Activated T-cell treated with anti-CD3 and anti-CD28 coated beads, Interleukin-2, amount 50 U/mL, for 4 hours (primary cell): ENCODE measurements at regions not wholly inside any gene's neighbourhood (a gene's known extent, or its start where the extent isn't known, plus 50 kb on each side); places are given as distances from the start of the nearest gene placed in this dataset.
"Not testable (repeated sequence)": the region's sequence is repeated elsewhere in the genome, so short reads cannot be mapped to it uniquely, and the experiment has no call there.

Source experiments
- ATAC-seq, 2 donors: fragments of 200-7000 bp; cut with Tn5 transposase; one replicate each; pipeline ENCODE4 v1.10.0; 2021
- DNase-seq: peaks from one replicate; pipeline ENCODE4 v3.0.0-alpha.2; 2020
- H3K27me3 Mint-ChIP-seq: one replicate; pipeline ENCODE4 v1.8.0; 2021; ENCODE audit warnings: low read depth, mixed read lengths
- H3K36me3 Mint-ChIP-seq: one replicate; pipeline ENCODE4 v1.8.0; 2022; ENCODE audit warnings: mixed read lengths; ENCODE audit not compliant: insufficient read depth
- H3K4me1 Mint-ChIP-seq: one replicate; pipeline ENCODE4 v1.8.0; 2021; ENCODE audit warnings: low read depth, mixed read lengths
- H3K4me3 Mint-ChIP-seq: one replicate; pipeline ENCODE4 v1.8.0; 2021; ENCODE audit warnings: mild to moderate bottlenecking, moderate library complexity, mixed read lengths
- H3K9me3 Mint-ChIP-seq: one replicate; pipeline ENCODE4 v1.8.0; 2021; ENCODE audit warnings: mixed read lengths

GRCh38 chr6:121780325-121781321, 345.2 kb downstream of the GJA1 start:
- no peaks in the 10 kb centered on the region for H3K9me3 Mint-ChIP-seq
- no peaks in the 10 kb centered on the region for H3K36me3 Mint-ChIP-seq
- H3K27me3 Mint-ChIP-seq = no peaks in the 10 kb centered on the region
- peak in 1 of 2 donors; percentile 21 for ATAC-seq
- no peak overlapping the region for H3K4me3 Mint-ChIP-seq
- no peaks in the 10 kb centered on the region for H3K4me1 Mint-ChIP-seq
- DNase-seq = no peak

- DNase-seq (no peak), ATAC-seq (no peak)
- Mint-ChIP-seq H3K4me1 (no peaks in the 10 kb centered on the region), H3K9me3 (peaks cover under 1% of the 10 kb centered on the region), H3K27me3 (no peaks in the 10 kb centered on the region), H3K36me3 (no peaks in the 10 kb centered on the region), H3K4me3 (no peak overlapping the region)
These were observed 356.2 kb downstream of the GJA1 start for GRCh38 chr6:121791396-121792315.

DNA sequence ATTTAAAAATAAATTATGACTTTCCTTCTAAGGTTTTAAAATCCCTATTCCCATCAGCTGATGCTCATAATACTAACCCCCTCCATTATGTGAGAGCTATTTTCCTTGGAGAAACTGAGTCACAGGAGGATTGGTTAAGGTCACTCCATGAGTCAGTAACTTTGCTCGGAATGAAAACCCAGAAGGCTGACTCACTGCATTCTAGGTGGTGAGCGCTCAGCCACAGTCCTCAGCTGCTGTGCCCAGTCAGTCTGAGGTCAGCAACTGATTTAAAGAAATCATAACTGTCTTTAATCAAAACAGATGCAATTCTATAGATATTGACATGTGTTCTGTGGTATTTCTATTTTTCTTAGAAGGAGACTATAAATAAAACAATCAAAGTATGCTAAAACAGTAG, 359.2 kb downstream of the GJA1 start:
- no peaks in the 10 kb centered on the region for H3K36me3 Mint-ChIP-seq
- H3K4me3 Mint-ChIP-seq = no peak overlapping the region
- H3K27me3 Mint-ChIP-seq = no peaks in the 10 kb centered on the region
- H3K9me3 Mint-ChIP-seq = peaks cover 10% of the 10 kb centered on the region
- no peak for DNase-seq
- no peaks in the 10 kb centered on the region for H3K4me1 Mint-ChIP-seq
- ATAC-seq = no peak

DNA sequence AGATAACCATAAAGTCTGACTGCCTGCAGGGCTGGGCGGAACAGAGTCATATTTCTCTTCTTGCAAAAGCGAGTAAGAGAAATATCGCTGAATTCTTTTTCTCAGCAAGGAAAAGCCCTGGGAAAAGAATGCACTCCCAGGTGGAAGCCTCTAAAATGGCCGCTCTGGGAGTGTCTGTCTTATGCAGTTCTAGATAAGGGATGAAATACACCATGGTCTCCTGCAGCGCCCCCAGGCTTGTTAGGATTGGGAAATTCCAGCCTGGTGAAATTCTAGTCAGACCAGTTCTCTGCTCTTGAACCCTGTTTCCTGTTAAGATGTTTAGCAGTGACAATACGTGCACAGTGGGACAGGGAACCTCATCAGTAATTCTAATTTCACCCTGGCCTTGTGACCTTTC, 362.2 kb downstream of the GJA1 start:
- not testable (repeated sequence) for ATAC-seq, H3K4me3 Mint-ChIP-seq, H3K4me1 Mint-ChIP-seq, H3K27me3 Mint-ChIP-seq, DNase-seq, H3K36me3 Mint-ChIP-seq
- peaks cover 26% of the 10 kb centered on the region for H3K9me3 Mint-ChIP-seq

DNA sequence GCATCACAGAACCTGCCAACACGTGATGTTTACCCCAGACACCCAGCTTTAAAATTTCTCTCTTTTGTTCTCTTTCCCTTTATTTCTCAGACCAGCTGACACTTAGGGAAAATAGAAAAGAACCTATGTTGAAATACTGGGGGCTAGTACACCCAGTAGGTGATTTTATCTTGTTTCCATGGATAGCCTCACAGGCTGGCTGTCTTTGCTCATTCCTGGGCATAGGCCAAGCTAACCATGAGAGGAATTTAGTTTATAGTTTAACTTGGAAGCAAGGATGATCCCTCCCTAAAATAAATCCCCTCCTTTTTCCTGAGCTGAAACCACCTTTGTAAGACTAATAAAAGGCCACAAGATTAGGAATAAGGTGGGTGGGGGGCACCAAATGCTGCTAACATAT, 362.7 kb downstream of the GJA1 start:
- peaks cover 27% of the 10 kb centered on the region for H3K9me3 Mint-ChIP-seq
- not testable (repeated sequence) for ATAC-seq, DNase-seq, H3K4me1 Mint-ChIP-seq, H3K27me3 Mint-ChIP-seq, H3K36me3 Mint-ChIP-seq, H3K4me3 Mint-ChIP-seq

DNA sequence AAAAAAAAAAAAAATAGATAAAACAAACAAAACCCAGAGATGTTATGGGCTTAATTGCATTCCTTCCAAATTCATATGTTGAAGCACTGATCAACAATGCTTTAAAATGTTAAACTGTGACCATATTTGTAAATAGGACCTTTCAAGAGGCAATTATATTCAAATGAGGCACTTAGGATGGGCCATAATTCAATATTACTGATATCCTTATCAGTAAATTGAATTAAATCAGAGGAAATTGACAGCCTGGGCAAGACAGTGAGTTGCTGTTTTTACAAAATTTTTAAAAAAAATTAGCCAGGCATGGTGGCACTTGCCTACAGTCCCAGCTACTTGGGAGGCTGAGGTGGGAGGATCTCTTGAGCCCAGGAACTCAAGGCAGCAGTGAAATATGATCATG, 364.1 kb downstream of the GJA1 start:
- no peak for DNase-seq
- H3K4me3 Mint-ChIP-seq = no peak overlapping the region
- H3K36me3 Mint-ChIP-seq = no peaks in the 10 kb centered on the region
- ATAC-seq = no peak
- H3K4me1 Mint-ChIP-seq = no peaks in the 10 kb centered on the region
- H3K9me3 Mint-ChIP-seq = peaks cover 30% of the 10 kb centered on the region
- H3K27me3 Mint-ChIP-seq = no peaks in the 10 kb centered on the region

DNA sequence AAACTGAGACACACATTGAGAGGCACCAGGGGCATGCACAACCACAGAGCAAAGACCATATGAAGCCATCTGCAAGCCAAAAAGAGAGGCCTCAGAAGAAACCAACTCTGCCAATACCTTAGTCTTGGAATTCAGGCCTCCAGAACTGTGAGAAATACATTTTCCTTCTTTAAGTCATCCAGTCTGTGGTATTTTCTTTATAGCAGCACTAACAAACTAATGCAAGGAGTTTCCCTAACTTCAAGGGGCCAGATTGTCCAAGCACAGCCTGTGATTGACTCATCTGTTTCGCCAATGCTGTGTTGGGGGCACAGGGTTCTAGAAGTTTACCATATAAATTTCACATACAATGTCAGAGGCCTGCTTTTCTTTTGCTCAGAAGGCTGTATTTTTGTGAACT, 364.6 kb downstream of the GJA1 start:
- H3K4me1 Mint-ChIP-seq = no peaks in the 10 kb centered on the region
- no peaks in the 10 kb centered on the region for H3K36me3 Mint-ChIP-seq
- ATAC-seq (no peak), DNase-seq (no peak)
- no peaks in the 10 kb centered on the region for H3K27me3 Mint-ChIP-seq
- H3K9me3 Mint-ChIP-seq = peaks cover 31% of the 10 kb centered on the region
- no peak overlapping the region for H3K4me3 Mint-ChIP-seq

GRCh38 chr6:121806116-121806515, 370.7 kb downstream of the GJA1 start:
- H3K36me3 Mint-ChIP-seq = no peaks in the 10 kb centered on the region
- no peak for DNase-seq
- H3K9me3 Mint-ChIP-seq = peaks cover 17% of the 10 kb centered on the region
- H3K4me3 Mint-ChIP-seq = no peak overlapping the region
- ATAC-seq = no peak
- H3K4me1 Mint-ChIP-seq = no peaks in the 10 kb centered on the region
- H3K27me3 Mint-ChIP-seq = no peaks in the 10 kb centered on the region

DNA sequence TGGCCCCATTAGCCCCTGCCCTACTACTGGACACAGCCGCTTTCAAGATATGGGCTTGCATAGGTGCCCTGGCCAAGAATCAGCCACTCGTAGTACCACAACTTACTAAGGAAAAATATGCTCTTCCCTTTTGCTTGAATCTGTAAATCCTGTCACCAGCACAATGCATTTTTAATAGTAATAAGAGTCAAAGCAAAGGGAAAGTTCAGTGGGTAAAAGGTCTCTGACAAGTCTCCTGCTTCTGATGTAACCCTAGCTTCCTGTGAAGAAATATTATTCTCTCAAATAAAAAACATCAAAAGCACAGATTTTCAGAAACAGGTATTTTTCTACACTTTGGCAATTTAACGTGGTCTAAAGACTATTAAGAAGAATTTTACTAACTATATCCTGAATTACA, 373.8 kb downstream of the GJA1 start:
- DNase-seq (no peak), ATAC-seq (no peak)
- H3K36me3 Mint-ChIP-seq = no peaks in the 10 kb centered on the region
- no peaks in the 10 kb centered on the region for H3K4me1 Mint-ChIP-seq
- H3K27me3 Mint-ChIP-seq = no peaks in the 10 kb centered on the region
- H3K9me3 Mint-ChIP-seq = peaks cover 4% of the 10 kb centered on the region
- no peak overlapping the region for H3K4me3 Mint-ChIP-seq

- ATAC-seq = no peak
- Mint-ChIP-seq H3K4me1 (no peaks in the 10 kb centered on the region), H3K4me3 (no peak overlapping the region), H3K9me3 (no peaks in the 10 kb centered on the region), H3K36me3 (no peaks in the 10 kb centered on the region), H3K27me3 (no peaks in the 10 kb centered on the region)
- DNase-seq = no peak
These were observed 374.9 kb downstream of the GJA1 start for GRCh38 chr6:121810158-121811032.

- no peaks in the 10 kb centered on the region for H3K9me3 Mint-ChIP-seq
- H3K4me1 Mint-ChIP-seq = no peaks in the 10 kb centered on the region
- no peak overlapping the region for H3K4me3 Mint-ChIP-seq
- DNase-seq = no peak
- no peak for ATAC-seq
- H3K36me3 Mint-ChIP-seq = no peaks in the 10 kb centered on the region
- no peaks in the 10 kb centered on the region for H3K27me3 Mint-ChIP-seq
These were observed 375.7 kb downstream of the GJA1 start for GRCh38 chr6:121811106-121811505.

DNA sequence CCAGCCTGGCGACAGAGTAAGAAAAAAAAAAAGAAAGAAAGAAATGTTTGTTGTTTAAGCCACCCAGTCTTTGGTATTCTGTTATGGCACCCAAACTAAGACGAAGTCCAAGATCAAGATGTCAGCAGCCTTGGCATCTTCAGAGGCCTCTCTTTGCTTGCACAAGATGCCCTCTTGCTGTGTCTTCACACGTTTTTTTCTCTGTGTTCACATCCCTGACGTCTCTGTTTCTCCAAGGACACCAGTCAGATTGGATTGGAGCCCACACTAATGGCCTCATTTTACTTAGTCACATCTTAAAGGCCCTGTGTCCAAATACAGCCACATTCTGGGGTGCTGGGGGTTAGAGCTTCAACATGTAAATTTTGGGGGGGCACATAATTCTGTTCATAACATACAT, 380.9 kb downstream of the GJA1 start:
- H3K36me3 Mint-ChIP-seq = no peaks in the 10 kb centered on the region
- H3K4me1 Mint-ChIP-seq = no peaks in the 10 kb centered on the region
- no peaks in the 10 kb centered on the region for H3K27me3 Mint-ChIP-seq
- no peak for DNase-seq
- no peak overlapping the region for H3K4me3 Mint-ChIP-seq
- no peak for ATAC-seq
- H3K9me3 Mint-ChIP-seq = peaks cover 17% of the 10 kb centered on the region

DNA sequence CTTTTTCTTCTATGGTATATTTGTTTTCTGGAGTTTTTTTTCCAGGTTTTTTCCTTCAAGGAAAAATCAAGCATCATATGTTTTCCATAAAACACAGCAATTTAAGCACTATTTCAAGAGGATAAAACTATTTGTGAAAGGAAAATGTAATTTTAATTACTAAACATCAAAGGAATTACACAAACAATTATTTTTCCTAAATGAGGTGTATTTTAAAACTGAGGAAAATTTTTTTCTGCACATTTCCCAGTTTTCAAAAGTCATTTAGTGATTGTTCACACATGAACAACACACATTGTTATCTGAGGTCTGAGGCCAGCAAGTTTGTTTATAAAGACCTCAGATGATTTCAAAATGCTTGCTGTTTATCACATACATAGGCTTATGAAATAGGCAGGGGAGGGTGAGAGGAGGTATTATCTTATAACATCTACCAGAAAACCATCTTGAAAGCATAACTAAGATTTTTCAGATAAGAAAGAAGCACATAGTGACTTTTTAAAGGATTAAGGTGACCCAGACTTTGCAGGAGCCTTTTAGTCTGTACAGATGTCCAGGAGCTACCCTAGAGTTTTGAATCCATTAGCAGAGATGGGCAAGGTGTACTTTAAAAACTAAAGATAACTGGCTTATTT, 381.6 kb downstream of the GJA1 start:
- H3K27me3 Mint-ChIP-seq = no peaks in the 10 kb centered on the region
- DNase-seq = no peak
- no peak overlapping the region for H3K4me3 Mint-ChIP-seq
- no peak for ATAC-seq
- H3K36me3 Mint-ChIP-seq = no peaks in the 10 kb centered on the region
- H3K9me3 Mint-ChIP-seq = peaks cover 22% of the 10 kb centered on the region
- no peaks in the 10 kb centered on the region for H3K4me1 Mint-ChIP-seq
